Erythroblast (primary cell): ENCODE measurements at regions not wholly inside any gene's neighbourhood (a gene's known extent, or its start where the extent isn't known, plus 50 kb on each side); places are given as distances from the start of the nearest gene placed in this dataset.

Experiments
- GATA1 ChIP-seq: IDR thresholded peaks from 2 replicates; pipeline ENCODE4 v1.6.1; 2011; ENCODE audit warnings: low read depth, mild to moderate bottlenecking, control low read depth, low read length, moderate library complexity
- POLR2A ChIP-seq: IDR thresholded peaks from 2 replicates; pipeline ENCODE4 v1.6.1; 2011; ENCODE audit warnings: mild to moderate bottlenecking, low read length

GRCh38 chr1:82265436-82265835 lies 464.7 kb downstream of the ADGRL2 start:
- no peak for TF ChIP-seq POLR2A
- no peak for TF ChIP-seq GATA1
